Prostate gland (tissue), 2 donors: ENCODE measurements at regions not wholly inside any gene's neighbourhood (a gene's known extent, or its start where the extent isn't known, plus 50 kb on each side); places are given as distances from the start of the nearest gene placed in this dataset.

Experiments used
- DNase-seq: peaks from one replicate; pipeline ENCODE4 v3.0.0-alpha.2; 2019; ENCODE audit warnings: low spot score
- H3K27ac ChIP-seq, 2 donors: fragments of 200-600 bp; sonication (generic); 2 replicates each; pipeline ENCODE4 v1.5.1; 2017 to 2019
- H3K27me3 ChIP-seq: fragments of 200-600 bp; sonication (generic); replicated peaks from 2 replicates; pipeline ENCODE4 v1.5.1; 2019; ENCODE audit not compliant: insufficient read depth
- H3K36me3 ChIP-seq, 2 donors: fragments of 200-600 bp; sonication (generic); 1 replicate in 1 of 2; 2 replicates in 1 of 2; pipeline versions ENCODE4 v1.5.1 to v1.8.1; 2017 to 2019
- H3K4me1 ChIP-seq: fragments of 200-600 bp; sonication (generic); replicated peaks from 2 replicates; pipeline ENCODE4 v1.5.1; 2019
- H3K4me3 ChIP-seq, 2 donors: fragments of 200-600 bp; sonication (generic); 2 replicates each; pipeline ENCODE4 v1.5.1; 2017 to 2019
- H3K9me3 ChIP-seq: fragments of 200-600 bp; sonication (generic); 2 replicates; pipeline ENCODE4 v1.5.1; 2017
- CTCF ChIP-seq, 4 experiments: fragments of 200-600 bp in 2 of 4; fragments of 450-650 bp in 2 of 4; sonication (generic) in 2 of 4; IDR thresholded peaks; 1 replicate in 3 of 4; 2 replicates in 1 of 4; pipeline ENCODE4 v1.5.1; 2016 to 2019; ENCODE audit warnings: antibody characterized with exemption in 4 of 4, mild to moderate bottlenecking in 2 of 4, moderate library complexity in 2 of 4
- POLR2A ChIP-seq: fragments of 450-650 bp; IDR thresholded peaks from one replicate; pipeline ENCODE4 v1.6.1; 2016; ENCODE audit warnings: antibody characterized with exemption, mild to moderate bottlenecking
- POLR2AphosphoS5 ChIP-seq: sonication (generic); formaldehyde crosslinking; IDR thresholded peaks from one replicate; pipeline ENCODE4 v1.6.1; 2017; ENCODE audit warnings: antibody characterized with exemption
- WGBS: methylation state at CpG from one replicate; pipeline ENCODE4 v1.1.5; 2018; 5-methylcytosine and 5-hydroxymethylcytosine counted together
- intact Hi-C: fragments of 100-400 bp; cut with DNase I; formaldehyde crosslinking; loops from one replicate; pipeline ENCODE4 v1.14.2; 2022

DNA sequence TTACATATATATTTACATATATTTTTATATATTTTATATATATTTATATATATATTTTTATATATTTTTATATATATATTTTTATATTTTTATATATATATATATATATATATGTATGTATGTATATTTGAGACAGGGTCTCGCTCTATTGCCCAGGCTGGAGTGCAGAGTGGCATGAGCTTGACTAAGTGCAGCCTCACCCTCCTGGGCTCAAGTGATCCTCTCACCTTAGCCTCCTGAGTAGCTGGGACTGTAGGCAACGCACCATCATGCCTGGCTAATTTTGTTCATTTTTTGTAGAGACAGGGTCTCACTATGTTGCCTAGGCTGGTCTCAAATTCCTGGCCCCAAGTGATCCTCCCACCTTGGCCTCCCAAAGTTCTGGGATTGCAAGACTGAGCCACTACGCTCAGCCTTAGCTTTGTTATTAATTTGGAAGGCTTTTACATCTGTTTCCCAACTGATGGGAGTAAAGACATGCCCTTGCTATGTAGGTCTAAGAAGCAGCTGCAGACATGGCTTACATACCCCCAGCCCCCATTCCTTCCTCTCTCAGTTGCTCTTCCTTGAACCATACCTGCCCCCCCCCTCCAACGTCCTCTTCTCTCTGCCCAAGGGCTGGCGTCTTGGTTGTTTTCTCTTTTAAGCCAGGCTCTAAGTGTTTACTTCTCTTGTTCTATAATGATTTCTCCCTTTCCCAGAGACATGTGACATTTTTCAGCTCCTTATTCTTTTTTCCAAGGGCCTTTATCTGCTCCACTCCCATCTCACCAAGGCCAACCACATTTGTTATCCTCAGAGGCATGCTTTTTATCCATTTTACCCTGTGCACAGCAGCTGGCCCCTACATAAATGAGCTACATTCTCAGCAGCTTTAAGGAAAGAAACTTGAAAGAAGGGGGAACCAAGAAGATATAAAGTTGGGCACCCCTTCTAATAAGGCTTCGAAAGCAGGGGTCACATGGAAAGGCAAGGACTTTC lies 64.2 kb upstream of the ATF7IP2 start:
- TF ChIP-seq CTCF (IDR thresholded peaks at IDR 0.05) = no peak
- no peak for TF ChIP-seq POLR2A
- no peak for TF ChIP-seq POLR2AphosphoS5
- no peaks in the 10 kb centered on the region for H3K36me3 ChIP-seq
- no peak for DNase-seq
- H3K27ac ChIP-seq = no peak overlapping the region
- H3K4me1 ChIP-seq = no peaks in the 10 kb centered on the region
- 86% methylated on average over 6 of the region's 6 CpGs for WGBS
- H3K9me3 ChIP-seq = no peaks in the 10 kb centered on the region
- no peaks in the 10 kb centered on the region for H3K27me3 ChIP-seq
- no peak overlapping the region for H3K4me3 ChIP-seq
- intact Hi-C loops = no loop called here

GRCh38 chr16:10322723-10323527 lies 62.9 kb upstream of the ATF7IP2 start:
- Histone ChIP-seq H3K4me1 (no peaks in the 10 kb centered on the region), H3K36me3 (no peaks in the 10 kb centered on the region), H3K4me3 (no peak overlapping the region), H3K27ac (no peak overlapping the region), H3K27me3 (no peaks in the 10 kb centered on the region), H3K9me3 (no peaks in the 10 kb centered on the region)
- TF ChIP-seq POLR2A = no peak
- TF ChIP-seq CTCF (IDR thresholded peaks at IDR 0.05) = no peak
- TF ChIP-seq POLR2AphosphoS5 = no peak
- intact Hi-C loops = no loop called here
- DNase-seq = no peak
- 51% methylated on average over 8 of the region's 8 CpGs for WGBS

GRCh38 chr16:10323528-10323869 lies 62.4 kb upstream of the ATF7IP2 start:
- H3K4me3 ChIP-seq = no peak overlapping the region
- H3K9me3 ChIP-seq = no peaks in the 10 kb centered on the region
- intact Hi-C loops = no loop called here
- no peak for DNase-seq
- no peak for TF ChIP-seq CTCF (IDR thresholded peaks at IDR 0.05)
- no peak for TF ChIP-seq POLR2AphosphoS5
- no peak for TF ChIP-seq POLR2A
- 56% methylated on average over 2 of the region's 2 CpGs for WGBS
- H3K4me1 ChIP-seq = no peaks in the 10 kb centered on the region
- H3K36me3 ChIP-seq = no peaks in the 10 kb centered on the region
- H3K27me3 ChIP-seq = no peaks in the 10 kb centered on the region
- H3K27ac ChIP-seq = no peak overlapping the region

GRCh38 chr16:10324210-10324609 lies 61.7 kb upstream of the ATF7IP2 start:
- no peaks in the 10 kb centered on the region for H3K27me3 ChIP-seq
- no peak overlapping the region for H3K27ac ChIP-seq
- WGBS = 98% methylated on average over 2 of the region's 2 CpGs
- no peak for TF ChIP-seq POLR2A
- no peak for TF ChIP-seq CTCF (IDR thresholded peaks at IDR 0.05)
- no peaks in the 10 kb centered on the region for H3K9me3 ChIP-seq
- intact Hi-C loops = no loop called here
- no peaks in the 10 kb centered on the region for H3K4me1 ChIP-seq
- no peak overlapping the region for H3K4me3 ChIP-seq
- DNase-seq = no peak
- H3K36me3 ChIP-seq = no peaks in the 10 kb centered on the region
